NCI-H146 treated with DMSO at 0.1 percent for 48 hours (cell line): ENCODE measurements at regions not wholly inside any gene's neighbourhood (a gene's known extent, or its start where the extent isn't known, plus 50 kb on each side); places are given as distances from the start of the nearest gene placed in this dataset.

Source experiments
- DNase-seq: peaks from one replicate; lab custom pipeline; 2025; ENCODE audit not compliant: unreplicated experiment; lab: John Stamatoyannopoulos, UW

DNA sequence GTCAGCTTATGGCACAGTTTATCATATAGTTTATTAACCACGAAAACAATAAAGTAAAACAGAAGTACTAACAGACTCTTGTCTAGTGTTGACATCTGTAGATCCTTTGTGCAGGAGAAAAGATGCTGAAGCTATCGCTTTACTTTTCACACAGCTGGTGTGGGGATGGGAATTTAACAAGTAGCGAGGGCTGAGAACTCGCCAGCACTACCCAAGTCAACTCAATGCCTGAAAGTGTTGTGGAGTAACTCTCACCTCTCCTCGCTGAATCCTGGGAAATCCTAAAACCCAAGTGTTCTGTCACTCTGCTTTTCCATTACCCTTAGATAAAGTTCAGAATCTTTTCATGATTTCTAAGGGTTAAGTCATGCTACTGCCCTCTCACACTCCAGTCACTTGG is 264.2 kb downstream of the BMP4 start:
- no peak for DNase-seq

DNA sequence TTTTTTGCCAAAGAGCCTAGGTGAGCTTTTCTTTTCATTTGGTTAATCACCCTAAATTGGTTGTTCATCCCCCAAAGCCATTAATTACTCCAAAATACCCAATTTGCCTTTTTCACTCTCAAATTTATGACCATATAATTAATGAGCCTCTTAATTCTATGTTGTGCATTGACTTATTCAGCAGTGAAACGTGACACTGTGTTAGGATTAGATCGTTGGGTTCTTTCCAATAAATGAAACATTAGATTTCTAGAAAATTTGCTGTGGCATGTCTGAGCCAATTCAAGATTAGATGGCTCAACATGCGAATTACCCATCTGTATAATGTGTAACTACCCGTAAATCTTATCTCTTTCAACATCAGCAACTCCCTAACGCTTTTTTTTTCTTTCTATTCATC is 273.4 kb downstream of the BMP4 start:
- DNase-seq: no peak

DNA sequence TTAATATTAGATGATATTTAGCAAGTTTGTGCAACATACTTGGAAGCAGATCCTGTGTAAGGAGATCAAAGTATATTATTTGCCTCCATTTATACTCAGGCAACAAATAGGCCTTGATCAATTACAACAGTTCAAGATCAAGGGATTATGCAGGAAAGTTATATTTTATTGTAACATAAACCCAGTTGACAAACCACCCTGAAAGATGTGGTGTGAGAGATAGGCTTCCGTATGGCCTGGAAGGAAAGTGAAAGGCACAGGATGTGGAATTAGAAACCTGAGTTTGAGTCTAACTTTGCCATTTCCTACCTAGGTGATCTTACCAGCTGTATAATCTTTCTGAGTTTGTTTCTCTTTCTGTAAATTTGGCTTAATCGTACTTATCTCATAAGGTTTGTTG is 284.1 kb downstream of the BMP4 start:
- DNase-seq: no peak

DNA sequence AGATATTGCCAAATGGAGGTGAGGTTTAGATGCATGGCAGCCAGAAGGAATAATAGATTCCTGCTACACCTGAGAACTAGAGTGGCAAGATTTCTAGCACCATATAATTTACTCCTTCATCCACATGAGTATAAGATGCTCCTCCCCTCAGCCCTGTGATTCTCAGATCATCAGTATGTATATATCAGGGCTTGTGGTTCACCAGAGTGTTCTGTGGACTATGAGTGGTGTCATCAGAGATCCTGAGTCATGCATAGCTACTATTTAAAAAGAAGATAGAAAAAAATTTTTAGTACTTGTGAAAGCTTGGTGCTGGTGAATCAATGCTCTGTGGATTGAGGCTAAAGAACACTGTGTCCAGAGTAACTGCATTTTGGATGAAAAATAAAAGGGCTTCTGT is 285.9 kb downstream of the BMP4 start:
- no peak for DNase-seq

DNA sequence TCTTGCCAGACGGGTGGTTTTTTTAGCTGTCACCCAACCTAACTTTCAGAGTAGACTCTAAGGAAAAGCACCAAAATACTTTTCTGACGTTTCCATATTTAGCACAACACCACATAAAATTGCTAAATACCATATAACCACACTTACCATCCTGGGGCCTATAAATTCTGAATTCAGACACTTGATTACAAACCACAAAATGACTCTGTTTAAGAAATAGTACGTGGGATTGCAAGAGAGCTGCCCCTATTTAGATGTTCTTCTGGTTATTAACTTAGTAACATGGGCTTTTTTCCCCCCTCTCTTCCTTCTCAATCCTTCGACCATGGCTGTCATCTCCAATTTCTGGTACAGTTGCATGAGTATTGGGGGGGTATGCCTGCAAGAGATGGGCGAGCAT is 287.7 kb downstream of the BMP4 start:
- DNase-seq: no peak

DNA sequence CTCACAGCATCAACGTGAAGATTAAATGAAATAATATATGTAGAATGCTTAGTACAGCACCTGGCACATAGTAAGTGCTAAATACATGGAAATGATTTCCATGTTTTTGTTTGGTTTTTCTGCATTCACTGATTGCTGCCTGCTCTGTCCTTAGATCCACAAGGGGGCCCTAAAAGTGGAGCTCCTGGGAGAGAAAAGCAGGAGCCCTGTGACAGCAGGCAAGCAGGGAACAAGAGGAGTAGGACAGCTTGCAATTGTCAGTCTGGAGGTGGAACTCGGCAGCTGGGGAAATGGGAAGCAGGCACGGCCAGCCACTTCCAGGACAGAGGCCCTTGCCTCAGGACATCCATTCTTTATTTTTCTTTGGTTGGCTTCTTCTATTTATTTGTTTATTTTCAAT is 292.9 kb downstream of the BMP4 start:
- no peak for DNase-seq

DNA sequence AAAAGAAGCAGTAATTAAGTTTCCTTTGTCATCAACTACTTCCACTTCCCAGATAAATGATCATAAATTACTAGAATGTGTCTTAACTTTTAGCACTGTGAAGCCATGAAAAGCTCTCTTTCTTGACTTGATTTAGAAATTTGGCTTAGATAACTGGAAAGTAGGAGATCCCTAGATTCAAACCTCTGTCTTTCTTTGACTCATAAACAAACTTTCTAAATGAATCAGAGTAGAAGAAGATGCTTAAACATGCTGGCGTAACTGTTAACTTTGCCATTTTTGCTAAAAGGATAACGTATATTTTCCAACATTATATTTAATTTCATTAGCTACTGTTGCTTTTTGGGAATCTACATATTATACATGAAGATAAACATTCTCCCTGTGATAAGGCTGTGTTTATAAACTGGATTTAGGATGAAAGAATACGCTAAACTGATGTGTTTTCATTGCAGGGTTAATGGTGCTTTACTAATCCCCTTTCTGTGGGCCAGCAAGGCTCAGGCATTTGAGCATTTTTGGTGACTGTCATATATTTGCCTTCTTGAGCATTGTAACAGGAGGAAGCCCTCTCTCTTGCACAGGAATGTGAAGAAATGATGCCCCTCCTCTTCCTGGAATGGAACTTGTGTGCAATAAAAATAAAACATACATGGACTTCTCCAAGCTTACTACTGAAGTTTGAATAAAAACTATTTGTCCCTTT is 301.4 kb downstream of the BMP4 start:
- DNase-seq: no peak

DNA sequence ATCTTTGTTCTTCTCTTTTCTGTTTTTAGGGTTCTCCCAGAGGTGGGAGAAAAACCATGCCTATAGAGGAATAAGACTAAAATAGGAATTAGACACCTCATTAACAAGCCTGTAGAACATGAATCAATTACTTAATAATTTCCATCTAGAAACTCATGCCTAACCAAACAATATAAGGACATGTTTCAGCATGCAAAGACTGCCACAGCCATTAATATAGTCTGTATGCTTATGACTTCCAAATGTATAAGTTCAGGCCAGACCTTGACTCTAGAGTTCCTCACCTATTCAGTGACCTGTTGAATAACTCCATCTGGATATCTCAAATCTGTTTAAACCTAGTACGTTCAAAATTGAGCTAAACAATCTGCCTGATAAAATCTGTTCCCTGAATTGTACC is 304.6 kb downstream of the BMP4 start:
- no peak for DNase-seq

DNA sequence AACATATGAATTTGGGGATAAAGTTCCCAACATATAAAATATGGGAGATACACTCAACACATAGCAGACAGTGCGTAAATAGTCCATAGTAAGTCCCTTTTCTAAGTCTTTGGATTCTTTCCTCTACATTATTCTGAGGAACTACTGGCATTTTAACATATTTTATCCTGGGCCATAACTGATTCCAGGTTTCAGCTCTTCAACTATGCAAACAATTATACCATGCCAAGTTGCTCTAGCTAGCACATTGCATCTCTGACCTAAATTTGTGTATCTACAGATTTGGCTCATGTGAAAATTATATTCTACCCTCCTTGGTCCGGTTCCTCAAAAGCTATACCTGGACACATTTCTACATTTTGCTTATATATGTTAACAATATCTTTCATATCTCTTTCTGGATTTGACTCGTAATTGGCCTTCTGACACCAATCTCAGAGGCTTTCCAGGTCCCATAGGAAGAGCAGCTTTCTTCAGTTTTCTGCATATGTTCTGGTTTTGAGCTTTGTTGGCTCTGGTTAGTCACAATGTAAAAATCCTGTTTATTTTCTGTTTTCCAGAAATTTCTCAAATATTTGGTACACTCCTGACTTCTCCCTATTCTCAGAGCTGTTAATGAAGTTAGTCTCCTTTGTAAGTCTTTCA is 305.4 kb downstream of the BMP4 start:
- DNase-seq: no peak

DNA sequence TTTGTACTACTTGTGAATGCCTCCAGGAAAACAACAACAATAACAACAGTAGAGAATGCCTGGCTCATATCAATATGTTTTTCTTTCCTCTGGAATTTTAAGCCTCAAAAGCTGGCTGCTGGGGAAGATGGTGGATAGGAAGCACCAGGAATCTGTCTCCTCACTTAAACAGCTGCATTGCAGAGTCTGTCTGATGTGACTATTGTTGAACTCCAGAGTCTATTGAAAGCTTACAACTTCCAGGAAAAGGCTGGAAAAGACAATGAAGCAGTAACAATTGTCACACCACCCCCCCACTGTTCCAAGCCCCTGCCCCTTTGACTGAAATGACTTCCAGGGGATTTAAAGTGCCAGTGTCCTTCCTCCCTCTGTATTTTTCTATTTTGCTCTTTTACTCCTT is 309.7 kb downstream of the BMP4 start:
- no peak for DNase-seq

DNA sequence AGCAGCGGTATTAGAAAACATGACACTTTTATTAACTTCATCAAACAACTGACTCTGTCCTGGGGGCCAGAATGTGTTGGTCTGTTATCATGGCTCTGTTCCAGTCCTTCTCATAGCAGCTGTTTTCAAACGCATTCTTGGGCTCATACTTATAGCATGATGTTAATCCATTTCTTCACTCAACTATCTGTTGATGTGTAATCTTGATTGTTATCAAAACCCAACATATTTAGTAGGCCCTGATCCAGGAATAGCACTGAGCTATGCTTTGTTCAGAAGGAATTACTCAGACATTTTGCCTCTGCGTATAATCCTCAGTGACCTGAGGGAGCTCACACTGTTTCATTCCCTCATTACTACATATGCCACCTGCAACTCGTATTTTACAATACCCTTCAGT is 315.9 kb downstream of the BMP4 start:
- no peak for DNase-seq

DNA sequence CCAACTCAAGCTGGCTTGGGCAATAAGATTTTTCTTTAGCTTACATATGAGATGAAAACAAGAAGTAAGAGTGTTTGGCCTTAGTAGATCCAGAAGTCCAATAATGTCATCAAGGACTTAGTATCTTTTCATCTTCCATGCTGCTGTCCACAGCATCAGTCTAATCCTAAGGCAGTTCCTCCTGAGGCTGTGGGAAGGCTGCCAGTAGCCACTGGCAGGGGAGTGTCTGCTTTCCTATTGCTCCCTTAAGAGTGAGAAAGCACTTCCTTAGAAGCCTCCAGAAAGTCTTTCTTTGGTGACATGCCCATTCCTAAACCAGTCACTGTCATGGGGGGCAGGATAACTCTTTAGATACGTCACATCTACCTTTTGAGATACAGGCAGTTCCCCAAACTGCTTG is 317.7 kb downstream of the BMP4 start:
- no peak for DNase-seq

DNA sequence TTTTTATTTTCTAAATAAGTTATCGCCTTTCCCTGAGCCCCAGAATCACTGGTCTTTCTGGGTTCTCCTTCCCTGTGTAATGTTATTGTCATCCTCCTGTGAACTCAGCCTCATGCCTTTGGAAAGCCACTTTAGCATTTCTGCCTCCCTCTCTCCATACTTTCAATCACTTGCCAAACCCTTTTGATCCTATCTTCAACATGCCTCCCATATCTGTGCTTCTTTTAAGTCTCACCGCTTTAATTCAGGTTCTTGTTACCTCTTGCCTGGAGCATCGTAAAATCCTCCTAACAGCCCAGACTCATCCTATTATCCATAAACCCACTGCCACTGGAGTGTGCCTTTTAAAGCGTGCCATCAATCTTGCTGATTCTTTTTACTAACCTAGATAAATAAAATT is 321.8 kb downstream of the BMP4 start:
- no peak for DNase-seq

DNA sequence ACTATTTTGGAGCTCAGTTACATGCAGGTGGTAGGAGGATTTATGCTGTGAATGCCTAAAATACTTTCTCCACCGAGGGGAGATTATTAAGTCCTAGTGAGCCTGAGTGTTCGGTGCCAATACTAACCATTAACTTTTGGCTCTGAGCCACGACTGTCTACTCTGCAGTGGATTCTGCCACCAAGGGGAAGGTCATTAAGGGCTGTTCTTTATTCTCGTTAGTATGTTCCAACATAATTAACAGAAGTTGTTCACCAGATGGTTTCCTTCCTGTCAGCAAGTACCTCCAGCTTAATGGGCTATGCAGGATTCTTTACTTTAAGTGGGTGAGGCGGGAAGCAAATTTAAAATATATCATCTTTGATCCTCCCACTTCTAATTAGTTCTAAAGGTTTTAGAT is 326.3 kb downstream of the BMP4 start:
- peak; percentile 1 for DNase-seq

DNA sequence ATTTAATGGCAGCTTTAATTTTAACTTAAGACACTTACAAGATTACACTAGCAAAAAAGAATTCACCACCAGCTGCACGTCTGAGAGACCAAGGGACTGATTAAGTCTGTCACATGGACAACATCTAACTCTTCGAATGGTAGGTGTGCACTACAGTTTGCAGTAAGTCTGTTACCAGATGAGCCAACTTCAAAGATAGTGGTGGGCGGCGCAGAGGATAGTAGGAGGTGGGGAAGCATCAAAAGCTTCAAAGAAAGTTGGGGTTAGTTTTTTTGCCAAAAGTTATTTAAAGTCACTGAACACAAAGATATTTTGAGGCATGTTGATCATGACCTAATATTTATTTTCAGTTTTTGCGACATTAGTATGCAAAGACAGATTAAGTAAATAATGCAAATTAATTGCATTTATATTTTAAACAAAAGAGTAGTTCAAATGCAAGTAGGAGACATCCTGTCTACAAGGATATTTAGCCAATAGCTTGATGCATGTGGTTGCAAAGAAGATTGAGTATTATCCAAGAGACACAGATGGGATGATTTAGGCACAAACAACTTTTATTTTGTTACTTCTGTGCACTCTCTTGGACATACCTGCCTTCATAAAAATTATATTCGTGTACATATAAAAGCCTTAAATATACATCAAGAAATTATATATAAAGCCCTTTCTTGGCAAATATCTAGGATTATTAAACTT is 327.7 kb downstream of the BMP4 start:
- no peak for DNase-seq

DNA sequence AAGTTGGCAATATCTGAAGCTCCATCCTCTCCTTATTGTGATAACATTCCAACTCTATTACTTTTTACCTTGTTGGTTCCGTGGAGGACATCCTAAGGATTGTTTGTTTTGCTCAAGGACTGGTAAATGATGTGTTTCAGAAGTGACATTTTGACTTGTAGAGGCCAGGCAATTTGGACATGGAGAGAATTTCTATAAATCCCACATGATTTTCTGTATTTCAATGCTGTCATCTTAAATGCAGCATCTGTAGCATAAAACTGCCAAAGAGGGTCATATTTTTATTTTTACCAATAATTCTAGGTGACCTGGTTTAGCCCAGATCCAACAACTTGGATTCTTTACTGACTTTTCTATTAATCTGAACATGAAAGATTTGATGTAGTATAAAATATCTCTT is 328.4 kb downstream of the BMP4 start:
- DNase-seq: no peak

DNA sequence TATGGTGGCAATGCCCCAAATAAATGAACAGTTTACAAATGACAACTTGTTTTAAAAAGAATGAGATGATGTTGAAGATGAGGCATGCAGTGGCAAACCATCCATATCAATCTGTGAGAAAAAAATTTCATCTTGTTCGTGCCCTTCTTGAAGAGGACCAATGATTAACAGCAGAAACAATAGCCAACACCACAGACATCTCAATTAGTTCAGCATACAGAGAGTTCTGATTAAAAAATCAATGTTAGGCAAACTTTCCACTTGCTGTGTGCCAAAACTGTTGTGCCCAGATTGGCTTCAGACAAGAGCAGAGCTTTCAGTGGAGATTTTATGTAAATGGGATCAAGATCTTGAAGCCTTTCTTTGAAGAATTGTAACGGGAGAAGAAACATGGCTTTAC is 329.9 kb downstream of the BMP4 start:
- no peak for DNase-seq

DNA sequence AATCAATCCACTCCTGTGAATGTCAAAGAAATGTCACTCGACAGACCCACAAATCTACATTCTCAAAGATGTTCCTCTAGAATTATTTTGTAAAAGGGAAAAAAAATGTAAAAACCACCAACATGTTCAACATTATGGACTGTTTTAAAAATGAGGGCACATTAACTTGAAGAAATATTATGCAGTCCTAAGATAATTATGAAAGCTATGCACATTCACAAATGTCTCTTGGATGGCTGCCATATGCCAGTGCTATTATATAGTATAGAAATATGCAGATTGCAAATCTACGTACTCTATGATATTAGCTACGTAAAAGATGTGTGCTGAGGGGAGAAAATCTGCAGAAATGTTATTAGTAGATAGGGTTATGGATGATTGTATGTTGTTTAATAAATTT is 334.2 kb downstream of the BMP4 start:
- no peak for DNase-seq

DNA sequence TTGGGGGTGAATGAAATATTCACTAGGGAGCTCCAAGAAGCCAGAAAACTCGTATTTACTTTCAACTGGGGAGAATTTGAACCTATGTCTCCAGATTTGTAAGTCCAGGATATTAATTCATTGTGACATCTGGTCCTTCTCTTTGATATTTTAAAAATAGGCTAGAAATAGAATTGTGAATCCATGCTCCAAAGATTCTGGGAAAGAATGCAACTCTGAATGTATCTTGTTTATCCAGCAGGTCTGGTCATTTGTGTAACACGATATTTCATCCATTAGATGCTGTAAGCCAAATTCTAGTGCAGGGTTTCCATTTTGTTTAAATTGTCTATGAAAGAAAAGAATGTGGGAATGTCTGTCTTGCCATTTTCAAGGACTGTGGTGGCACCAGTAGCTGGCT is 334.7 kb downstream of the BMP4 start:
- no peak for DNase-seq

DNA sequence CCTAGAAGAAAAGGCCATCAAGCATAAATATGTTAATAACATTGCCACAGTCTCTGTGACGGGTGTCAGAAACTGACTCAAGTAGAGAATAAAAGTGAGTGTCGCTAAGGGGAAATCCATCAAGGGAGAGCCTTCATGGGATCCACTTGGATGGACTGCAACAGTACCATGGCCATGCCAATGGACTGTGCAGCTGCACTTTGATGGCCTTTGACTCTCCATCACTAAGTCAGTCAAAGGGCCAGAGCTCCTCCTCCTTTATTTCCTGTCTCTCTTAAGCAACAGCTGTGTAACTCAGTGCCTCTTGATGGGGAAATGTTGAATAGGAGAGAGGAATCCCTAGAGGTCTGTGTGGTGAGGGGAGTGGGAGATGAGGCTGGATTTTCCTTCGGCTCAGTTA is 335.2 kb downstream of the BMP4 start:
- DNase-seq: no peak

DNA sequence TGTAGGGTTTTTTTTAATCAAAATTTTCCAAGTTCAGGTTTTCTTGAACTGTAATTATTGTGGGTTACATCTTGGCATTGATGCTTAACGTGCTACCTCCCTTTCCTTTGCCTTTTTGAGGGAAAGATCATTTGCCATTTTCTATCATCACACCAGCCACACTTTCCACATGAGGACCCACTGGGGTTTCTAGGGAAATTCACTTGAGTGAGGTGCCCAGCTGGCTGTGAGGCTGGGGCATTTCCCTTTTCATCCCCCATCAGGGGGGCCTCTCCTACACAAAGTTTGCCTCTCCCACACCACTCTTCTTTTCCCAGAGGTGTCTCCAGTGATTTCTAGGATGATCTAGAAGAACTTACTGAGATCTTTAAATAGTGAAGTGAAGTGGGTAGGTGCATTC is 335.7 kb downstream of the BMP4 start:
- no peak for DNase-seq

DNA sequence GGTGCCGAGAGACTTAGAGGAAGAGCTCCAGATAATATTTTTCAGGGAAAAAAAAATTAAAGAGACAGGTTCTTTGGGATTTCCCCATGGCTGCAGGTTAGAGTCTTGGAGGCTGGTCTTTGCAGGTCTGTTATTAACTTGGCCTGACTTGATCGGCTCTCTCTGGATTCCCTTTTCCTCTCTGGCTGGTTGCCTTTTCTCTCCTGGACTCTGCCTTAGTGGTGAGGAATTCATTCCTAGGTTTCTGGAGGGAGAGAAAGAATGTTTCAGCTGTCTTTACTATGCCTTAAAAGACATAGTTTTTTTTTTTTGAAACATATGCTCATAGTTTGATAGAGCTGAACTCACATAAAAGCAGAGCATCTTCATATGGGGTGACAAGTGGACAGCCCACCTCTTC is 336.3 kb downstream of the BMP4 start:
- DNase-seq: no peak
